ENCODE measurements at regions not wholly inside any gene's neighbourhood (a gene's known extent, or its start where the extent isn't known, plus 50 kb on each side); places are given as distances from the start of the nearest gene placed in this dataset.

DNA sequence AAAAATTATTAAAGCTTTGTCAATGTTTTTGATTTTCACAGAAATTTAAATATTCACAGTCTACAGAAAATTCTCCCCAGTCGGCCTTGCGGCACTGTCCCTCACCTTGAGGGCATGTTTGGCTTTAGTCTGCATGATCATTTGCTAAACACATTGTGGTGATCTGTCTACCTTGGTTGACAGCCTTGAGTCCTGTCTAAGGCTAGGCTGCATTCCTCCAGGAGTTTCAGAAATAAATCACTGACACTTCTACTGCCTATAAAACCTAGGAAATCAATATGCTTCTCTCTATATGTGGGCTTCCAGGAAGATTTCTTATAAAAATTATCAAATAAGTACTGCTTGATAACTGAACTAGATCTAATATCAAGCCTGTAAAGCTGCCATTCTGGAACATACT lies 430.7 kb upstream of the GRM3 start:
- no peak for DNase-seq (ENCODE audit: low read depth, low spot score)
- H3K4me2 ChIP-seq (ENCODE audit: control insufficient read depth, extremely low read depth, insufficient read depth, low read depth, low read length) = no peak overlapping the region
- no peaks in the 10 kb centered on the region for H3K79me2 ChIP-seq (ENCODE audit: control insufficient read depth, insufficient read depth, low read length)
- no peaks in the 10 kb centered on the region for H4K20me1 ChIP-seq (ENCODE audit: control insufficient read depth, extremely low read depth, insufficient read depth, low read length)
- H3K4me3 ChIP-seq (ENCODE audit: control insufficient read depth in 2 of 3, extremely low read depth in 1 of 3, insufficient read depth in 2 of 3, low read depth in 1 of 3, low read length in 3 of 3) = no peak overlapping the region
- TF ChIP-seq, protein P1, sequence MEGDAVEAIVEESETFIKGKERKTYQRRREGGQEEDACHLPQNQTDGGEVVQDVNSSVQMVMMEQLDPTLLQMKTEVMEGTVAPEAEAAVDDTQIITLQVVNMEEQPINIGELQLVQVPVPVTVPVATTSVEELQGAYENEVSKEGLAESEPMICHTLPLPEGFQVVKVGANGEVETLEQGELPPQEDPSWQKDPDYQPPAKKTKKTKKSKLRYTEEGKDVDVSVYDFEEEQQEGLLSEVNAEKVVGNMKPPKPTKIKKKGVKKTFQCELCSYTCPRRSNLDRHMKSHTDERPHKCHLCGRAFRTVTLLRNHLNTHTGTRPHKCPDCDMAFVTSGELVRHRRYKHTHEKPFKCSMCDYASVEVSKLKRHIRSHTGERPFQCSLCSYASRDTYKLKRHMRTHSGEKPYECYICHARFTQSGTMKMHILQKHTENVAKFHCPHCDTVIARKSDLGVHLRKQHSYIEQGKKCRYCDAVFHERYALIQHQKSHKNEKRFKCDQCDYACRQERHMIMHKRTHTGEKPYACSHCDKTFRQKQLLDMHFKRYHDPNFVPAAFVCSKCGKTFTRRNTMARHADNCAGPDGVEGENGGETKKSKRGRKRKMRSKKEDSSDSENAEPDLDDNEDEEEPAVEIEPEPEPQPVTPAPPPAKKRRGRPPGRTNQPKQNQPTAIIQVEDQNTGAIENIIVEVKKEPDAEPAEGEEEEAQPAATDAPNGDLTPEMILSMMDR (optimal IDR thresholded peaks at IDR 0.05 in 1 of 3, IDR thresholded peaks at IDR 0.05 in 1 of 3, conservative IDR thresholded peaks at IDR 0.05 in 1 of 3; ENCODE audit: extremely low read depth in 1 of 3, insufficient read depth in 2 of 3, low read length in 3 of 3) = no peak
- TF ChIP-seq EZH2 (IDR thresholded peaks at IDR 0.05; ENCODE audit: low read length) = no peak
- no peak for FAIRE-seq
- H3K9me1 ChIP-seq (ENCODE audit: control insufficient read depth, extremely low read depth, insufficient read depth, low read length) = no peaks in the 10 kb centered on the region
- no peak overlapping the region for H3K9ac ChIP-seq (ENCODE audit: control insufficient read depth, extremely low read depth, insufficient read depth, low read length)
- H3K27me3 ChIP-seq (ENCODE audit: control insufficient read depth, extremely low read depth, insufficient read depth, low read length) = no peaks in the 10 kb centered on the region
- H3K4me1 ChIP-seq (ENCODE audit: control insufficient read depth, extremely low read depth, insufficient read depth, low read length) = no peaks in the 10 kb centered on the region
- H3K9me3 ChIP-seq (ENCODE audit: control insufficient read depth, low read depth, low read length) = peaks cover 2% of the 10 kb centered on the region
- no peaks in the 10 kb centered on the region for H3K36me3 ChIP-seq (ENCODE audit: control insufficient read depth in 2 of 2, extremely low read depth in 1 of 2, insufficient read depth in 2 of 2, low read length in 2 of 2)
- dilution Hi-C loops (cut with MboI; ENCODE audit: extremely low pct_ligation_motif_present, low sequenced_read_pairs) = loop anchor here (25.0 kb wide), 1 partner anchor 101 kb away; no protein-coding TSS in a partner anchor
- H2AFZ ChIP-seq (ENCODE audit: control insufficient read depth, low read length) = no peak overlapping the region
- H3K27ac ChIP-seq (ENCODE audit: control insufficient read depth, insufficient read depth, low read length) = no peak overlapping the region

DNA sequence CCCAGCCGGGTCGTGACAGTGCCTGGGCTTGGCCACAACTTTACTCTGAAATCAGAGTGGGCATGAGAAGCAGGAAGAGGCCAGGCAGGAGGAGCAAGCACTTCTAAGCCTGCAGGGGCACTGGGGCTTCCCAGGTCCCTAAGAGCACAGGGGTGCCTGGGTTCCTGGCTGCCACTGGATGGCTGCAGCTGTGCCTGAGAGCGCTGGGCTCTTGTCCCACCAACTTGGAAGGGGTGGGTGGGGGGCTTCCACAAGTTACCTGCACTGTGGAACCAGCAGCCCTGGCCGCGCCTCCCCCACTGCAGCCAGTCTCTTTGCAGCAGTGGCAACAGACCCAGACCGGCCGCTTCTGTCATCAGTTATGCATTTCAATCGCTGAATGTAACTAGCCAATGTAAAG lies 434.7 kb upstream of the GRM3 start:
- no peaks in the 10 kb centered on the region for H3K4me1 ChIP-seq (ENCODE audit: control insufficient read depth, extremely low read depth, insufficient read depth, low read length)
- DNase-seq (ENCODE audit: low read depth, low spot score) (no peak), FAIRE-seq (no peak)
- no peaks in the 10 kb centered on the region for H3K27me3 ChIP-seq (ENCODE audit: control insufficient read depth, extremely low read depth, insufficient read depth, low read length)
- no peak overlapping the region for H3K4me2 ChIP-seq (ENCODE audit: control insufficient read depth, extremely low read depth, insufficient read depth, low read depth, low read length)
- no peaks in the 10 kb centered on the region for H3K9me1 ChIP-seq (ENCODE audit: control insufficient read depth, extremely low read depth, insufficient read depth, low read length)
- TF ChIP-seq EZH2 (IDR thresholded peaks at IDR 0.05; ENCODE audit: low read length) = no peak
- TF ChIP-seq, protein P1 (optimal IDR thresholded peaks at IDR 0.05 in 1 of 3, IDR thresholded peaks at IDR 0.05 in 1 of 3, conservative IDR thresholded peaks at IDR 0.05 in 1 of 3; ENCODE audit: extremely low read depth in 1 of 3, insufficient read depth in 2 of 3, low read length in 3 of 3) = no peak
- H3K79me2 ChIP-seq (ENCODE audit: control insufficient read depth, insufficient read depth, low read length) = no peaks in the 10 kb centered on the region
- no peaks in the 10 kb centered on the region for H3K36me3 ChIP-seq (ENCODE audit: control insufficient read depth in 2 of 2, extremely low read depth in 1 of 2, insufficient read depth in 2 of 2, low read length in 2 of 2)
- dilution Hi-C loops (cut with MboI; ENCODE audit: extremely low pct_ligation_motif_present, low sequenced_read_pairs) = loop anchor here (25.0 kb wide), 1 partner anchor 97 kb away; no protein-coding TSS in a partner anchor
- no peaks in the 10 kb centered on the region for H4K20me1 ChIP-seq (ENCODE audit: control insufficient read depth, extremely low read depth, insufficient read depth, low read length)
- H2AFZ ChIP-seq (ENCODE audit: control insufficient read depth, low read length) = no peak overlapping the region
- no peak overlapping the region for H3K4me3 ChIP-seq (ENCODE audit: control insufficient read depth in 2 of 3, extremely low read depth in 1 of 3, insufficient read depth in 2 of 3, low read depth in 1 of 3, low read length in 3 of 3)
- no peak overlapping the region for H3K27ac ChIP-seq (ENCODE audit: control insufficient read depth, insufficient read depth, low read length)
- peaks cover 2% of the 10 kb centered on the region for H3K9me3 ChIP-seq (ENCODE audit: control insufficient read depth, low read depth, low read length)
- H3K9ac ChIP-seq (ENCODE audit: control insufficient read depth, extremely low read depth, insufficient read depth, low read length) = no peak overlapping the region

Data from keratinocyte (primary cell).